Karpas-422 (cell line): ENCODE measurements at regions not wholly inside any gene's neighbourhood (a gene's known extent, or its start where the extent isn't known, plus 50 kb on each side); places are given as distances from the start of the nearest gene placed in this dataset.

ENCODE experiments used
- DNase-seq: peaks from one replicate; pipeline ENCODE4 v3.0.0-alpha.2; 2015
- H2AFZ ChIP-seq: fragments of 200-600 bp; sonication (generic); 2 replicates; pipeline ENCODE4 v1.6.1; 2014; ENCODE audit warnings: antibody characterized with exemption, low read length, mixed read lengths
- H3K27ac ChIP-seq: fragments of 200-600 bp; sonication (generic); 2 replicates; pipeline ENCODE4 v1.5.1; 2014; ENCODE audit warnings: mild to moderate bottlenecking, low read length, moderate library complexity
- H3K27me3 ChIP-seq: fragments of 200-600 bp; sonication (generic); 2 replicates; pipeline ENCODE4 v1.6.1; 2014; ENCODE audit warnings: low read length, mixed read lengths
- H3K36me3 ChIP-seq: fragments of 200-600 bp; sonication (generic); 2 replicates; pipeline ENCODE4 v1.6.1; 2014; ENCODE audit warnings: low read length, mixed read lengths; ENCODE audit not compliant: insufficient read depth
- H3K4me1 ChIP-seq: fragments of 200-600 bp; sonication (generic); 2 replicates; pipeline ENCODE4 v1.6.1; 2014; ENCODE audit warnings: mild to moderate bottlenecking, low read length, mixed read lengths
- H3K4me2 ChIP-seq: fragments of 200-600 bp; sonication (generic); 2 replicates; pipeline ENCODE4 v1.6.1; 2014; ENCODE audit warnings: low read length, low read depth, mild to moderate bottlenecking; ENCODE audit not compliant: poor library complexity, severe bottlenecking
- H3K4me3 ChIP-seq: fragments of 200-600 bp; sonication (generic); 2 replicates; pipeline ENCODE4 v1.5.1; 2014; ENCODE audit warnings: mild to moderate bottlenecking, antibody characterized with exemption, low read length, mixed read lengths
- H3K79me2 ChIP-seq: fragments of 200-600 bp; sonication (generic); 2 replicates; pipeline ENCODE4 v1.6.1; 2014; ENCODE audit warnings: mild to moderate bottlenecking, low read length, mixed read lengths
- H3K9ac ChIP-seq: fragments of 200-600 bp; sonication (generic); 2 replicates; pipeline ENCODE4 v1.6.0; 2014; ENCODE audit warnings: low read length
- H3K9me2 ChIP-seq: fragments of 200-600 bp; sonication (generic), shearing (Covaris generic); replicated peaks from 2 replicates; pipeline ENCODE4 v1.6.0; 2014; ENCODE audit warnings: mild to moderate bottlenecking, low read length, moderate library complexity; ENCODE audit not compliant: insufficient read depth
- H3K9me3 ChIP-seq: fragments of 300-700, 200-600 bp; sonication (generic); 2 replicates; pipeline ENCODE4 v1.6.1; 2014; ENCODE audit warnings: low read length, mixed read lengths
- H4K20me1 ChIP-seq: fragments of 200-600 bp; sonication (generic); 2 replicates; pipeline ENCODE4 v1.6.1; 2014; ENCODE audit warnings: mild to moderate bottlenecking, antibody characterized with exemption, low read length, low read depth; ENCODE audit not compliant: insufficient read depth

DNA sequence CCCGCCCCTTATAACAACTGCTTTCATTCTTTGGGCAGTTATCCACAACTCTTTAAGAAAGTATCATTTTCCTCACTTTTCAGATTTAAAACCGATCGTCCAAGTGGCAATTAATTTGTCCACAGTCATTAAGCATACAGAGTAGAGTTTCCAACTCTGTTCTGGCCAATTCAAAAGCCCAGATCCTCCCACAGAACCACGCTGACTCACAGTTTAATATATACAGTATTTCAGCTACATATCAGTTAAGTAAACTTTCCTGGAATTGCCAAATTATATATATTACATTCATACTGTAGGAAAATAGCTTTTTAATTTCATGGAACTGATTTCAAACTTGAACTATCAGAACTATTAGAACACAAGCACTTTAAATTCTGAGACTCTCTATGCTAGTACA is 163.8 kb upstream of the ESRRG start:
- no peak for DNase-seq
- H3K9me2 ChIP-seq, result no peaks in the 10 kb centered on the region; the same call in 1 of the 2 replicates
- H3K4me1 ChIP-seq, result no peaks in the 10 kb centered on the region
- peak overlapping the region; percentile 22 for H3K4me2 ChIP-seq
- no peaks in the 10 kb centered on the region for H4K20me1 ChIP-seq
- no peaks in the 10 kb centered on the region for H3K79me2 ChIP-seq
- no peak overlapping the region for H3K9ac ChIP-seq
- H3K36me3 ChIP-seq, result no peaks in the 10 kb centered on the region
- H3K9me3 ChIP-seq, result no peaks in the 10 kb centered on the region
- H3K27me3 ChIP-seq, result no peaks in the 10 kb centered on the region
- no peak overlapping the region for H2AFZ ChIP-seq
- no peak overlapping the region for H3K4me3 ChIP-seq
- no peak overlapping the region for H3K27ac ChIP-seq

DNA sequence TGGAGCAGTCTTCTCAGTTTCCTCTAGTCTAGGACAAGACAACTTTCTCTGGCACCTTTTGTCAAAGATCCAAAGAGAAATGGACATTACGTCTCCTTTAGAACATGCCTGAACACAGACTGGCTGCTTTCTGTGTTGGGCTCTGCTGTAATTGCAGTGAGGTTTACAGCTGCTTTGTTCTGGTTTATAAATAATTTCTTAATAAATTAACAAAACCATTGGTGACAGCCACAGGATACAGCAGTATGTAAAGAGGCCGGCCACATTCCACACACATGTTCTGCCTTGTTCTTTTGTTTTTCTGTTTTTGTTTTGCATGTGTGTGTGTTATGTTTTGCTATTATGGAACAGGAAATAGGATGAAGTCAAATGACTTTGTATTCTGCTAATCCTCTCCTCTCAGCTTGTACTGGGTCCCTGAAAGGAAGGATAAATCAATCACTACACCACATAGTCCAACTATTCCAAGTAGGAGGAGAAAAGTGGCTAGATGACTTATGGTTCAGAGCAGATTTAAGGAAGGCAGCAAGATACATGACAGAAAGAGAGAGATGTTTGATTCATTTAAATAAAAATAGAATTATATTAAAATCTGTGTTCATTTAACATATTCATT is 161.5 kb upstream of the ESRRG start:
- H2AFZ ChIP-seq, result peak overlapping the region; percentile 78; the same call in 1 of the 2 replicates
- H3K27me3 ChIP-seq, result no peaks in the 10 kb centered on the region
- H3K79me2 ChIP-seq, result no peaks in the 10 kb centered on the region
- H3K9me2 ChIP-seq, result no peaks in the 10 kb centered on the region; the same call in 1 of the 2 replicates
- no peak overlapping the region for H3K4me2 ChIP-seq
- no peaks in the 10 kb centered on the region for H3K9me3 ChIP-seq
- H4K20me1 ChIP-seq, result no peaks in the 10 kb centered on the region
- H3K9ac ChIP-seq, result no peak overlapping the region
- H3K4me3 ChIP-seq, result no peak overlapping the region
- no peak overlapping the region for H3K27ac ChIP-seq
- no peaks in the 10 kb centered on the region for H3K4me1 ChIP-seq
- no peak for DNase-seq
- H3K36me3 ChIP-seq, result no peaks in the 10 kb centered on the region

DNA sequence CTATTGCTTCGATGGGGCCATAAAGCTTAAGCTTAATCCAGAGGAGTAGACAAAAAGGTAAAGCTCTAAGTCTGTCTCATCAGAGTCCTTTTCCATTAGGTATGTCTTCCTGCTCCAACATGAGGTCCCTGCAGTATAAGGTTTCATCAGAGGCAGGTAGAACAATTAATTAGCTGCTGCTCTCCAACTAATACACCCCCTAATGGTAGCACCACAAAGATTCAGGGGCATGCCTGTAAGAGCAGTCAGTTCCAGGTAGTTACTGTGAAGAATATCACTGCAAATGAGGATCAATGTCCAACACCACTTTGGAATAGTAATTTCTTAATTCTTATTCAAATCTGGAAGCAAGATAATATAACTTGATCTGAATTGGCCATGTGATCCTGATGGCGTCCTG is 160.3 kb upstream of the ESRRG start:
- H2AFZ ChIP-seq, result no peak overlapping the region
- H3K36me3 ChIP-seq, result no peaks in the 10 kb centered on the region
- no peaks in the 10 kb centered on the region for H4K20me1 ChIP-seq

DNA sequence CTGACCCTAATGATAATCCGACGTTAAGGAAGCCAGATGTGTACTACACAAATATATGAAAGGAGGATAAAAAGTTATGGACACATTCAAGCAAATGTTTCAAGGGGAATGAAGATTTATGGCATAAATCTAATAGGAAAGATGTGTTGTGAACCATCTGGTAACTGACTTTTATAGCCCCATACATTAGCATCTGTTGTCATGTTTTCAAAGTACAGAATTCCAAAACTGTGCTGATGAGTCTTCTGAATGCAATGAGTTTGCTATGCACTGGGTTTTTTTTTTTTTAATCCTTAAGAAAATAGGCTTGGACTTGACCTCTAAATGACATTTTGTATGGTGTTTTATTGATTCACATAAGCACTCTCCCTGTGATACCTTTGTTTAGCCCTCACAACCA is 158.5 kb upstream of the ESRRG start:
- no peaks in the 10 kb centered on the region; the same call in 1 of the 2 replicates for H3K4me1 ChIP-seq
- DNase-seq, result no peak
- H4K20me1 ChIP-seq, result no peaks in the 10 kb centered on the region
- no peak overlapping the region for H3K4me2 ChIP-seq
- H3K9me2 ChIP-seq, result no peaks in the 10 kb centered on the region; the same call in 1 of the 2 replicates
- H3K36me3 ChIP-seq, result no peaks in the 10 kb centered on the region
- no peaks in the 10 kb centered on the region for H3K79me2 ChIP-seq
- H3K9ac ChIP-seq, result no peak overlapping the region
- H3K9me3 ChIP-seq, result no peaks in the 10 kb centered on the region
- H2AFZ ChIP-seq, result no peak overlapping the region
- H3K4me3 ChIP-seq, result no peak overlapping the region
- no peaks in the 10 kb centered on the region for H3K27me3 ChIP-seq
- H3K27ac ChIP-seq, result no peak overlapping the region

More for the DNA sequence above, 160.3 kb upstream of the ESRRG start:
- Histone ChIP-seq H3K9me2 (no peaks in the 10 kb centered on the region; the same call in 1 of the 2 replicates), H3K9ac (no peak overlapping the region), H3K4me3 (no peak overlapping the region), H3K4me1 (no peaks in the 10 kb centered on the region; the same call in 1 of the 2 replicates), H3K27me3 (no peaks in the 10 kb centered on the region), H3K79me2 (no peaks in the 10 kb centered on the region), H3K27ac (no peak overlapping the region), H3K9me3 (no peaks in the 10 kb centered on the region), H3K4me2 (no peak overlapping the region)
- DNase-seq, result no peak

DNA sequence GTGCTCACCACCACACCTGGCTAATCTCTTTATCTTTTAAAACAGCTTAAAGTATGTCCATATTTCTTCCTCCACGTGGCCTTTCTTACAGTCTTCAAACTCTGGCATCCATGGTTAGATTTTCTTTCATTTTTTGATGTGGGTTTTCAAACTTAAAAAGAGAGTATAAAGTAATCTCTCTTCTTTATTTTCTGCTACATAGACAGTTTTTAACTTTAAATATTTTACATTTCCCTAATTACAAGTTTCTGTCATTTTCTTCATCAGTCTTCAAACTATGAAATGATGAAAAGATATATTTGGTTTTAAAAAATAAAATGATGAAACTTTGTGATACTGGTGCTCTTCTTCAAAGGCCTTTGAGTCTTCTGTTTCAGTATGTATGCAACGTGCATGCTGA is 143.5 kb upstream of the ESRRG start:
- Histone ChIP-seq H3K9ac (no peak overlapping the region), H3K9me2 (no peaks in the 10 kb centered on the region), H2AFZ (no peak overlapping the region), H3K4me1 (no peaks in the 10 kb centered on the region), H4K20me1 (no peaks in the 10 kb centered on the region), H3K27me3 (no peaks in the 10 kb centered on the region), H3K27ac (no peak overlapping the region), H3K79me2 (no peaks in the 10 kb centered on the region), H3K9me3 (no peaks in the 10 kb centered on the region), H3K4me2 (no peak overlapping the region), H3K4me3 (no peak overlapping the region), H3K36me3 (no peaks in the 10 kb centered on the region)
- no peak for DNase-seq

DNA sequence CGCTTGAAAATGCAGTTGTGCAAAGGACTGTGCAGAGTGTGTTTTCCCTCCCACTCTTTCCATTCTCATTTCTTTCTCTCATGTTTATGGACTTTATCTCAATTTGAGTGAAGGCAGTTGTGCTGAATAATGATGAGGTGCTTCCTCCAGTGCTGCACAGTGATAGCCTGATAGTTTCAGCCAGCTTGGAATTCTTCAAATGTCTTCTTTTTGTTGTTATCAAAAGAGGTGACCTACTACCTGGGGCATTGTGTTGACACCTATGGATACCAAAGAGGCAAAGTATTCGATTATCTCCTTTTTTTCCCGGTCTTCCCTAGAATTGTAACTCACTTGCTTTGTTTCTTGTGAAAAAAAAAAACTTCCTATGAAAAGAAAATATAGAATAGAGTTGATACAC is 132.6 kb upstream of the ESRRG start:
- Histone ChIP-seq H3K36me3 (no peaks in the 10 kb centered on the region), H3K9me3 (no peaks in the 10 kb centered on the region), H3K4me1 (no peaks in the 10 kb centered on the region), H3K27ac (no peak overlapping the region), H3K9me2 (no peaks in the 10 kb centered on the region), H3K9ac (no peak overlapping the region), H3K27me3 (no peaks in the 10 kb centered on the region), H3K79me2 (no peaks in the 10 kb centered on the region), H3K4me3 (no peak overlapping the region), H3K4me2 (no peak overlapping the region), H4K20me1 (no peaks in the 10 kb centered on the region), H2AFZ (no peak overlapping the region)
- no peak for DNase-seq

DNA sequence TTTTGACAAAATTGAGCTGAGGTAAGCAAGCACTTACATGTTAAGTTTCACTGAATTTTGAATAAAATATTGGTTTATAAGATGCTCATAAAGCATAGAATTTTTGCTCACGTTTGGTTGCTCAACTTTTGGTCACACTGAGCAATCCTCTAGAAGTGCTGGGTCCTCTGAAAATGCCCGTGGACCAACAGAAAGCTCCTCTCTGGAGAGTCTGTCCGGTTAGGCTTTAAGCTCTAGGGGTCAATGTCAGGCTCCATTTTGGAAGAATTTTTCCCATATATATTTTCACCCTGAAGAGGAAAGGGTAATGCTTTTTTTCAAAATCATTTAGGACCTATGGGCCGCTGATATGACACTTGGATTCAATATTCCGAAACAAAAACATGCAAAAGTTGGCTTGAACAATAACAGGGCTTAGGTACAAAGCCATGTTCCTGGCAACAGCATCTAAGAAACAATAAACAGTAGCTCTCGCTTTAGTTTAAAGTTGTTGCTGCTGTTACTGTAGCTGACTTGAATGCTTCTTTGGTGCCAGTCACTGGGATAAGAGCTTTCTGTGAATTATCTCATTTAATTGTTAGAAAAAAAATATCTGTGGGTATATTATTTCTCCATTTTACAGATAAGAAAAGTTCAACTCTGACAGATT is 131.7 kb upstream of the ESRRG start:
- no peak overlapping the region for H3K9ac ChIP-seq

DNA sequence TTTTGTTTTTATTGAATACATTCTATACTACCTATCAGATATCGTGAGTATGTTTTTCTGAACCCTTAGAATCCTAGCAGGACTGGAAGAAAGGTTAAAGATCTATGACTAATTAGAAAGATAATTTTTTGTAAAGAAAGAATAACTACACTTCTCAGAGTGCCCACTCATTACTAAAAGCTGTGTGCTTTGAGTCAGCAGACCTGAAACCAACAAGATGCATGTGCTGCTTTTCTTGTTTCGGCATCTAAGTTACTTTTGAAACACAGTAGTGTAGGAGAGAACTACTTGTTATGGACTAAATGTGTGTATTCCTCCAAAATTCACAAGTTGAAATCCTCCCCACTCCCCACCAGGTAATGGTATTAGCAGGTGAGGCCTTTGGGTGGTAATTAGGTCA is 127.8 kb upstream of the ESRRG start:
- Histone ChIP-seq H3K9me2 (no peaks in the 10 kb centered on the region), H3K4me3 (no peak overlapping the region), H3K4me2 (no peak overlapping the region), H3K36me3 (no peaks in the 10 kb centered on the region), H3K4me1 (no peaks in the 10 kb centered on the region), H4K20me1 (no peaks in the 10 kb centered on the region), H3K27me3 (no peaks in the 10 kb centered on the region), H3K9ac (no peak overlapping the region), H3K9me3 (no peaks in the 10 kb centered on the region), H2AFZ (no peak overlapping the region), H3K27ac (no peak overlapping the region), H3K79me2 (no peaks in the 10 kb centered on the region)
- DNase-seq, result no peak

More for the DNA sequence above, 131.7 kb upstream of the ESRRG start:
- no peaks in the 10 kb centered on the region for H3K9me2 ChIP-seq
- H3K4me3 ChIP-seq, result no peak overlapping the region
- H3K4me2 ChIP-seq, result no peak overlapping the region
- no peak overlapping the region for H3K27ac ChIP-seq
- H3K9me3 ChIP-seq, result no peaks in the 10 kb centered on the region
- no peaks in the 10 kb centered on the region for H4K20me1 ChIP-seq
- no peaks in the 10 kb centered on the region for H3K79me2 ChIP-seq
- no peaks in the 10 kb centered on the region for H3K27me3 ChIP-seq
- no peak for DNase-seq
- no peaks in the 10 kb centered on the region for H3K4me1 ChIP-seq
- no peaks in the 10 kb centered on the region for H3K36me3 ChIP-seq
- H2AFZ ChIP-seq, result no peak overlapping the region
